SH-SY5Y (cell line): ENCODE measurements at regions not wholly inside any gene's neighbourhood (a gene's known extent, or its start where the extent isn't known, plus 50 kb on each side); places are given as distances from the start of the nearest gene placed in this dataset.

ENCODE experiments used
- GATA2 ChIP-seq: IDR thresholded peaks from 2 replicates; pipeline ENCODE4 v1.6.1; 2011; ENCODE audit warnings: mild to moderate bottlenecking, low read depth, low read length
- GATA3 ChIP-seq: IDR thresholded peaks from 2 replicates; pipeline ENCODE4 v1.6.1; 2011; ENCODE audit warnings: low read depth, mild to moderate bottlenecking, low read length, moderate library complexity

DNA sequence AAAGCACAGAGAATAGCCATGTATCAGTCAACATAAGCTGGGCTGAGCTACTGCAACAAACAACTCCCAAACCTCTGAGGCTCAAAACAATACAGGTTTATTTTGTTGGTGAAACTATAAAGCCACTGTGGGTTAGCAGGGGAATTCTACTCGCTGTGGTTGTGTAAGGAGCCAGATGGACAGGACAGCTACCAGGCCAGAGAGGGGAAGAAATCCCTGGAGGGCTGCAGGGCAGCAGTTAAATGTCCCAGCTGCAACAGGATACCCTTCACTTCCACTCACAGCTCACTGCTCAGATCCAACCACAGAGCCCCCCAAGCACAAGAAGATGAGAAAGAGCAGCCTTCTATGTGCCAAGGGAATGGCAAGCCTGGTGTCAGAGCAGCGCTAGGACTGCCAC lies 245.9 kb upstream of the RAB6C start:
- TF ChIP-seq GATA3, result no peak
- TF ChIP-seq GATA2, result no peak
